ENCODE measurements at regions not wholly inside any gene's neighbourhood (a gene's known extent, or its start where the extent isn't known, plus 50 kb on each side); places are given as distances from the start of the nearest gene placed in this dataset.

GRCh38 chr2:65539633-65540032, 107.2 kb upstream of the SPRED2 start:
- Histone ChIP-seq H3K36me3 (ENCODE audit: control insufficient read depth, insufficient read depth, low read length) (no peaks in the 10 kb centered on the region), H3K4me2 (ENCODE audit: low read length) (no peak overlapping the region), H3K79me1 (ENCODE audit: low read length) (no peaks in the 10 kb centered on the region), H3K18ac (ENCODE audit: low read length) (no peak overlapping the region), H2BK5ac (ENCODE audit: low read length) (no peak overlapping the region), H3K27me3 (ENCODE audit: insufficient read depth, low read length, poor library complexity) (no peaks in the 10 kb centered on the region), H2BK120ac (ENCODE audit: low read depth, low read length) (no peak overlapping the region), H3K4me1 (ENCODE audit: control insufficient read depth, low read depth, low read length) (no peaks in the 10 kb centered on the region), H3K4ac (ENCODE audit: low read depth, low read length) (no peak overlapping the region), H2BK15ac (replicated peaks; ENCODE audit: low read depth) (no peak overlapping the region), H4K5ac (ENCODE audit: low read length) (no peak overlapping the region), H3K56ac (ENCODE audit: low read length) (no peak overlapping the region), H3K23ac (ENCODE audit: low read length) (no peak overlapping the region), H3K79me2 (ENCODE audit: control insufficient read depth, insufficient read depth, low read length) (no peaks in the 10 kb centered on the region), H3K4me3 (ENCODE audit: low read length) (no peak overlapping the region), H3K27ac (ENCODE audit: low read depth, low read length) (no peak overlapping the region), H3K9ac (ENCODE audit: low read length) (no peak overlapping the region), H4K8ac (ENCODE audit: low read depth, low read length) (no peak overlapping the region), H2AK5ac (ENCODE audit: low read length) (no peak overlapping the region)
- DNase-seq, result no peak
- WGBS (ENCODE audit: extremely low coverage, insufficient coverage, low lambda C conversion rate), result no CpG with 5 or more reads among the region's 4 CpGs

- H2BK120ac ChIP-seq (ENCODE audit: low read depth, low read length), result no peak overlapping the region
Observed at GRCh38 chr2:65537651-65538385, 105.4 kb upstream of the SPRED2 start.

GRCh38 chr2:65536596-65536995, 104.2 kb upstream of the SPRED2 start:
- H3K23ac ChIP-seq (ENCODE audit: low read length), result no peak overlapping the region
- H3K36me3 ChIP-seq (ENCODE audit: control insufficient read depth, insufficient read depth, low read length), result no peaks in the 10 kb centered on the region
- H3K4me1 ChIP-seq (ENCODE audit: control insufficient read depth, low read depth, low read length), result no peaks in the 10 kb centered on the region
- no peak overlapping the region for H4K5ac ChIP-seq (ENCODE audit: low read length)
- H3K4me3 ChIP-seq (ENCODE audit: low read length), result no peak overlapping the region
- H3K79me2 ChIP-seq (ENCODE audit: control insufficient read depth, insufficient read depth, low read length), result no peaks in the 10 kb centered on the region
- H2BK15ac ChIP-seq (replicated peaks; ENCODE audit: low read depth), result no peak overlapping the region
- no peak for DNase-seq
- H2BK120ac ChIP-seq (ENCODE audit: low read depth, low read length), result no peak overlapping the region
- H3K4me2 ChIP-seq (ENCODE audit: low read length), result no peak overlapping the region
- H2AK5ac ChIP-seq (ENCODE audit: low read length), result no peak overlapping the region
- H3K4ac ChIP-seq (ENCODE audit: low read depth, low read length), result no peak overlapping the region
- H3K27me3 ChIP-seq (ENCODE audit: insufficient read depth, low read length, poor library complexity), result no peaks in the 10 kb centered on the region
- H3K56ac ChIP-seq (ENCODE audit: low read length), result no peak overlapping the region
- no peak overlapping the region for H2BK5ac ChIP-seq (ENCODE audit: low read length)
- H3K27ac ChIP-seq (ENCODE audit: low read depth, low read length), result no peak overlapping the region
- no peak overlapping the region for H3K9ac ChIP-seq (ENCODE audit: low read length)
- WGBS (ENCODE audit: extremely low coverage, insufficient coverage, low lambda C conversion rate), result no CpG with 5 or more reads among the region's 4 CpGs
- H3K18ac ChIP-seq (ENCODE audit: low read length), result no peak overlapping the region
- no peak overlapping the region for H4K8ac ChIP-seq (ENCODE audit: low read depth, low read length)
- H3K79me1 ChIP-seq (ENCODE audit: low read length), result no peaks in the 10 kb centered on the region

More at GRCh38 chr2:65537651-65538385, 105.4 kb upstream of the SPRED2 start:
- Histone ChIP-seq H3K79me2 (ENCODE audit: control insufficient read depth, insufficient read depth, low read length) (no peaks in the 10 kb centered on the region), H3K4me2 (ENCODE audit: low read length) (no peak overlapping the region), H3K27ac (ENCODE audit: low read depth, low read length) (no peak overlapping the region), H2AK5ac (ENCODE audit: low read length) (no peak overlapping the region), H3K4me3 (ENCODE audit: low read length) (no peak overlapping the region), H3K4ac (ENCODE audit: low read depth, low read length) (no peak overlapping the region), H2BK5ac (ENCODE audit: low read length) (no peak overlapping the region), H4K8ac (ENCODE audit: low read depth, low read length) (no peak overlapping the region), H3K79me1 (ENCODE audit: low read length) (no peaks in the 10 kb centered on the region), H4K5ac (ENCODE audit: low read length) (no peak overlapping the region), H2BK15ac (replicated peaks; ENCODE audit: low read depth) (no peak overlapping the region), H3K27me3 (ENCODE audit: insufficient read depth, low read length, poor library complexity) (no peaks in the 10 kb centered on the region), H3K23ac (ENCODE audit: low read length) (no peak overlapping the region), H3K4me1 (ENCODE audit: control insufficient read depth, low read depth, low read length) (no peaks in the 10 kb centered on the region), H3K18ac (ENCODE audit: low read length) (no peak overlapping the region), H3K36me3 (ENCODE audit: control insufficient read depth, insufficient read depth, low read length) (no peaks in the 10 kb centered on the region), H3K9ac (ENCODE audit: low read length) (no peak overlapping the region), H3K56ac (ENCODE audit: low read length) (no peak overlapping the region)
- WGBS (ENCODE audit: extremely low coverage, insufficient coverage, low lambda C conversion rate), result 100% methylated on average over 1 of the region's 7 CpGs
- no peak for DNase-seq

GRCh38 chr2:65532937-65533336, 100.5 kb upstream of the SPRED2 start:
- no peaks in the 10 kb centered on the region for H3K79me1 ChIP-seq (ENCODE audit: low read length)
- peaks cover 2% of the 10 kb centered on the region for H3K4me1 ChIP-seq (ENCODE audit: control insufficient read depth, low read depth, low read length)
- H4K5ac ChIP-seq (ENCODE audit: low read length), result no peak overlapping the region
- H3K4me3 ChIP-seq (ENCODE audit: low read length), result no peak overlapping the region
- no peak overlapping the region for H4K8ac ChIP-seq (ENCODE audit: low read depth, low read length)
- no peak overlapping the region for H2BK15ac ChIP-seq (replicated peaks; ENCODE audit: low read depth)
- H3K36me3 ChIP-seq (ENCODE audit: control insufficient read depth, insufficient read depth, low read length), result no peaks in the 10 kb centered on the region
- no peak overlapping the region for H3K23ac ChIP-seq (ENCODE audit: low read length)
- no peak overlapping the region for H2AK5ac ChIP-seq (ENCODE audit: low read length)
- no peak overlapping the region for H3K56ac ChIP-seq (ENCODE audit: low read length)
- no peaks in the 10 kb centered on the region for H3K79me2 ChIP-seq (ENCODE audit: control insufficient read depth, insufficient read depth, low read length)
- no peak overlapping the region for H2BK120ac ChIP-seq (ENCODE audit: low read depth, low read length)
- no peak overlapping the region for H2BK5ac ChIP-seq (ENCODE audit: low read length)
- H3K27me3 ChIP-seq (ENCODE audit: insufficient read depth, low read length, poor library complexity), result no peaks in the 10 kb centered on the region
- no peak overlapping the region for H3K4me2 ChIP-seq (ENCODE audit: low read length)
- no peak overlapping the region for H3K4ac ChIP-seq (ENCODE audit: low read depth, low read length)
- no peak for DNase-seq
- H3K18ac ChIP-seq (ENCODE audit: low read length), result no peak overlapping the region
- WGBS (ENCODE audit: extremely low coverage, insufficient coverage, low lambda C conversion rate), result no CpG with 5 or more reads among the region's 4 CpGs
- H3K27ac ChIP-seq (ENCODE audit: low read depth, low read length), result no peak overlapping the region
- H3K9ac ChIP-seq (ENCODE audit: low read length), result no peak overlapping the region

GRCh38 chr2:65532326-65532725, 99.9 kb upstream of the SPRED2 start:
- no peak for DNase-seq
- Histone ChIP-seq H3K18ac (ENCODE audit: low read length) (no peak overlapping the region), H4K8ac (ENCODE audit: low read depth, low read length) (no peak overlapping the region), H3K4me3 (ENCODE audit: low read length) (no peak overlapping the region), H3K4me2 (ENCODE audit: low read length) (no peak overlapping the region), H2BK120ac (ENCODE audit: low read depth, low read length) (no peak overlapping the region), H3K56ac (ENCODE audit: low read length) (no peak overlapping the region), H3K27me3 (ENCODE audit: insufficient read depth, low read length, poor library complexity) (no peaks in the 10 kb centered on the region), H2BK15ac (replicated peaks; ENCODE audit: low read depth) (no peak overlapping the region), H3K4ac (ENCODE audit: low read depth, low read length) (no peak overlapping the region), H3K27ac (ENCODE audit: low read depth, low read length) (no peak overlapping the region), H2AK5ac (ENCODE audit: low read length) (no peak overlapping the region), H3K79me2 (ENCODE audit: control insufficient read depth, insufficient read depth, low read length) (no peaks in the 10 kb centered on the region), H3K79me1 (ENCODE audit: low read length) (no peaks in the 10 kb centered on the region), H3K36me3 (ENCODE audit: control insufficient read depth, insufficient read depth, low read length) (no peaks in the 10 kb centered on the region), H3K9ac (ENCODE audit: low read length) (no peak overlapping the region), H3K23ac (ENCODE audit: low read length) (no peak overlapping the region), H3K4me1 (ENCODE audit: control insufficient read depth, low read depth, low read length) (peaks cover 3% of the 10 kb centered on the region), H4K5ac (ENCODE audit: low read length) (no peak overlapping the region), H2BK5ac (ENCODE audit: low read length) (no peak overlapping the region)
- WGBS (ENCODE audit: extremely low coverage, insufficient coverage, low lambda C conversion rate), result no CpG with 5 or more reads among the region's 3 CpGs

Data from mesendoderm (in vitro differentiated cells).